Muscle of arm (tissue), 1 donor: ENCODE measurements at regions not wholly inside any gene's neighbourhood (a gene's known extent, or its start where the extent isn't known, plus 50 kb on each side); places are given as distances from the start of the nearest gene placed in this dataset.
"Not testable (repeated sequence)": the region's sequence is repeated elsewhere in the genome, so short reads cannot be mapped to it uniquely, and the experiment has no call there.

Experiments used
- DNase-seq: peaks from one replicate; pipeline ENCODE4 v3.0.0-alpha.2; 2013

GRCh38 chr2:90052113-90052631 is 1360.7 kb downstream of the RPIA start:
- not testable (repeated sequence) for DNase-seq

DNA sequence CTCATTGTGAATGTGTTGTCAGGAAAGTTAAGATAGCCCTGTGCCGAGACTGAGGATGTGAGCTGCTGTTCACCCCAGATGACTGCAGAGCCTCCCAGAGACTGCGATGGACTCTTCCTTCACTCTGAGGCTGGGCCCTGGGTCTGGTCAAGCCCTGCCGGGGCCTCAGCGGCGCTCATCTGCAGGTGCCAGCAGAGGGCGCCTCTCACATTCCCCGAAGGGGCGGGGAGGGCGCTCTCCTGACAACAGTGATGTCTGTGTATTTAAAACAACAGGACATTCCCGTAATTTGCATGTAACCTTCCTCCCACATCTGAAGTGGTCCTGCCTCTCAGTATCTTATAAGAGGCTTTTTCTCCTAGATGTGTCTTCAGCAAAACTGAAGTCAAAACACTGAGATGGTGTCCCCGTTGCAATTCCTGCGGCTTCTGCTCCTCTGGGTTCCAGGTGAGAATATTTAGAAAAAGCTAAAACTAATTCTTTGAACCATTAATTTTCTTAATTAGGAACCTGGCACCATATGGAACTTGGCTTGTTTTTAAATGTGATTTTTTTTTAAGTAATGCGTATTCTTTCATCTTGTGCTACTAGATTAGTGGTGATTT is 1377.9 kb downstream of the RPIA start:
- DNase-seq: no peak

DNA sequence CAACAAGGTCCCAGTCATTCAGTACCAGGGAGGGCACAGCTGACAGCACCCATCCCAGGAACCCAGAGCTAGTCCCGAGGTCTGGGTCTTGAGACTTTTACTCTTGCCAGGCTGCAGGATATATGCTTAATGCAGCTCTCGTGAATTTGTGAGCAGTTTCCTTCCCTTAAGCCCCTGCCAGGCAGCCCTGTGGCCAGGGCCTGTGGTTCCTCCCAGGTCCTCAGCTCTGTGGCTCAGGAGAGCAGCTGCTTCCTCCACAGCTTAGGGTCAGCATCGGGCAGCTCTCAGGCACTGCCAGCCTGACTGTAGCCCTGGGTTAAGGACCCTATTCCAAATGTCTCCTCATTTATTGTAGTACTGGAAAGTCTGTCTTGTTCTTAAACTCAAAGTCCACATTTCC is 1384.8 kb downstream of the RPIA start:
- no peak for DNase-seq

GRCh38 chr2:90077948-90078347 is 1386.5 kb downstream of the RPIA start:
- no peak for DNase-seq

DNA sequence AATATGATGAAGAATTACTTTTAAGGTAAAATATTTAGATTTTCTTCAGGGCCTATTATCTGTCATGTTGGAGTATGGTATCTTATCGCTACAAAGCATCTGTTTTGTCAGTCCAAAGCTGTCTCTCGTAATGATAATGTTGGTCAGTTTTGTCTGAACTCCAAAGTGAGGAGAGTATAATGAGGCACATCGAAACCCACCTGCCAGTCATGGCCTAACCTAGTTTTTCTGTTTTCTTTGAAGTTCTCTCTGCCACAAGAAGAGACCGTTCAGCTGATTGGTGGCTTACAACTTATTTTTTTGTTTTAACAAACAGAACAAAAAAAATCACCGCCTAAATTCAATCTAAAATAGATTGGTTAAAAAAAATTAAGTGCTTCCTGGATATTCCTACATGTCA is 1387.9 kb downstream of the RPIA start:
- no peak for DNase-seq

DNA sequence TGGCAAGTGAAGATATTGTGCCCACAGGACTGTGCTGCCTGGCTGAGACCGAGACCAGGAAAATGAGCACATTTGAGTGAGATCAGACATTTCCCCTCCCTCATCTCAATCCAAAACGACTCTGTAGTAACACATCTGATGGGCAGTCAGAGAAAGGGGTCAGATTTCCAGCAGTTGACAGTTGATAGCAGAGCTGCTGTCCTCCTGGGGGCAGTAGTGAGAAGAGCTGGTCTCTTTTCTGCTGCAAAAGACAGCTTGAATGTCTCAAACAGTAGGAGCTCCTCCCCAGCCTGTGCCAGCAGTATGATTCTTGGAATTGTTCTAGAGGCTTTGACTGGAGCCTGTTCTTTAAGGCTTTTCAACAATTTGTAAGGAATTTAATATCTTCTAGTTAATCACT is 1396.3 kb downstream of the RPIA start:
- DNase-seq: not testable (repeated sequence)

- not testable (repeated sequence) for DNase-seq
Measured at GRCh38 chr2:90093571-90094270, 1402.2 kb downstream of the RPIA start.

- DNase-seq: not testable (repeated sequence)
Measured at GRCh38 chr2:90097617-90098016, 1406.1 kb downstream of the RPIA start.

DNA sequence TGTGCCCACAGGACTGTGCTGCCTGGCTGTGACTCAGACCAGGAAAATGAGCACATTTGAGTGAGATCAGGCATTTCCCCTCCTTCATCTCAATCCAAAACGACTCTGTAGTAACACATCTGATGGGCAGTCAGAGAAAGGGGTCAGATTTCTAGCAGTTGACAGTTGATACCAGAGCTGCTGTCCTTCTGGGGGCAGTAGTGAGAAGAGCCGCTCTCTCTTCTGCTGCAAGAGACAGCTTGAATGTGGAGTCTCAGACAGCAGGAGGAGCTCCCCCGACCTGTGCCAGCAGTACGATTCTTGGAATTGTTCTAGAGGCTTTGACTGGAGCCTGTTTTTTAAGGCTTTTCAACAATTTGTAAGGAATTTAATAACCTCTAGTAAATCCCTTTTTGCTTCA is 1413.7 kb downstream of the RPIA start:
- peak; percentile 2 for DNase-seq

DNA sequence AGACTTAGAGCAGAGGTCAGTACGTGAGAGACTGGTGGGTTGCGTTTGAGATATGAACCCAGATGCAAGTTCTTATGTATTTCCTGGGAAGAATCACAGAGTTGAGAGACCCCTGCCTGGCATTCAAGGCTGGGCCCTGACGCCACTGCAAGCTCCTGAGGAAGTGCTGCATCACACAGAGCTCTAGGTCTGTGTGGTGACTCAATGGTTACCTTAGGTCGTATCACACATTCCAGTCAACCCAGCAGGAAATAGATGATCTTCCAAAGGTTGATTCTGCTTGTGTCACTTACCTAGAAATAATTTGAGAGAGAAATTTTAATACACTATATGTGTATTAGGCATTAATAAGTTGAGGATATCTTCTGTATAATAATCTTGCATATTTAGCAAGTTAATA is 1431.9 kb downstream of the RPIA start:
- DNase-seq: not testable (repeated sequence)

- DNase-seq: not testable (repeated sequence)
Measured at GRCh38 chr2:90139046-90139445, 1447.6 kb downstream of the RPIA start.

- DNase-seq: not testable (repeated sequence)
Measured at GRCh38 chr2:90141558-90141957, 1450.1 kb downstream of the RPIA start.

DNA sequence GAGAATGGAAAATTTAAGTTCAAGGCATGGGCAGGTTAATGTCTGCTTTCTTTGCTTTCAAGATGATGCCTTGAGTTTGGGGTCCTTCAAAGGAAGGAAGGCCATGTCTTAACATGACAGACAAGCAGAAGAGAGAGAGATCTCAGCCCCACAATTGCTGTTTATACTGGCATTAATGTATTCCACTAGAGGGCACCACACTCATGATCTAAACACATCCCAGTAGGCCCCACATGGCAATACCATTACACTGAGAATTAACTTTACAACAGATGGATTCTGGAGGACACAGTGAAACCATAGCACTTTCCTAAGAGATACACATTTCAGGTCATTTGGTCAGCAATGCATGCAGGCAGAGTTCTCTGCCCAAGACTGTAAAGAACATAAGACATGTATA is 1460.3 kb downstream of the RPIA start:
- DNase-seq: not testable (repeated sequence)

- not testable (repeated sequence) for DNase-seq
Measured at GRCh38 chr2:90170978-90171377, 1479.5 kb downstream of the RPIA start.

- not testable (repeated sequence) for DNase-seq
Measured at GRCh38 chr2:90173081-90173480, 1481.6 kb downstream of the RPIA start.

- DNase-seq: not testable (repeated sequence)
Measured at GRCh38 chr2:90179591-90179990, 1488.1 kb downstream of the RPIA start.

GRCh38 chr2:90207454-90208058 is 1516.1 kb downstream of the RPIA start:
- peak; percentile 1 for DNase-seq

DNA sequence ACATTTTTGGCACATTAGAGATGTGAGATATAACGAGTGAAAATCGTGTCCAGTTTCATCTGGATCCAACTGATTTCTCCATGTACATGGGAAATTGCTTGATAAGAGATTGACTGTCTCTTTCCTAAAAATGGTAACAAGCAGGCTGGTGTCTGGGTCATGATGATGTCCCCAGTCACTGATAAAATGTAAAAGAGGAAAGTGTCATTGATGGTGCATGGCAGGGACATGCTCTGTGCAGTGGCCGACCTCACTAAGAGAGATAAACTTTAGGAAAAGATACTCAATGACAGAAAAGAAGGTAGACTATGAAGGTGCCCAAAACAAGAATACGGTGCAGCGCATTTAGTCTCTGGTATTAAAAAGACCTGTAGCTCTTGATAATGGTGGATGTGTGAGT is 1517.5 kb downstream of the RPIA start:
- DNase-seq: no peak

- no peak for DNase-seq
Measured at GRCh38 chr2:90209806-90210205, 1518.3 kb downstream of the RPIA start.

DNA sequence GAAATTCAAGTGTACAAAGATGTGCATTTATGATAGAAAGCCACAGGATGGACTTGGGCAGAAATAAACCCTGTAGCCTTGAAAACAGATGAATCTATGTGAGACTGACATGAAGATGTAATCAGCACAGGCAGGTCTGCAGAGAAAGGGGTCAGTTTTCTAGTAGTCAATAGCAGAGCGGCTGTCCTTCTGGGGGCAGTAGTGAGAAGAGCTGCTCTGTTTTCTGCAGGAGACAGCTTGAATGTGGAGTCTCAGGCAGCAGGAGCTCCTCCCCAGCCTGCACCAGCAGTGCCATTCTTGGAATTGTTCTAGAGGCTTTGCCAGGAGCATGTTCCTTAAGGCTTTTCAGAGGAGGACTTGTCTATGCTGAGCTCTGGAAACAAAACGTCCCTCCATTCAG is 1524.4 kb downstream of the RPIA start:
- DNase-seq: not testable (repeated sequence)

GRCh38 chr2:90216801-90217200 is 1525.3 kb downstream of the RPIA start:
- not testable (repeated sequence) for DNase-seq

DNA sequence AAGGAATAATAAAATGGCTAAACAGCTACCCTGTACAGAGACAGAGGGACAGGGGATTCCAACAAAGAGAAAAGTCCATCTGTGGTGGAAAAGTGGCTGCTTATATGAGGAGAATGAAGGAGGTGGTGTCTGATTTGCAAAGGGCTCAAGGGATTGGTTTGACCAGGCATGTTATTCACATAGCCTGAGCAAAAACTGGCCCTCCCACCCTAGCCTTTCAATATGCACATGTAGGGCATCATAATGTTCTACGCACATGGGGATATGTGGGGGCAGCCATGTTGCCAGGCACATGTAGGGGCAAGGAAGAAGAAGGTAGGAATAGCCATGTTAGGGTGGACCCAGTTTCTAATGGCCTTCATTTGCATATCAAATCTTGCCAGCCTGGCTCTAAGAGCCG is 1527.1 kb downstream of the RPIA start:
- not testable (repeated sequence) for DNase-seq
